Lower lobe of right lung (tissue), 2 donors: ENCODE measurements at regions not wholly inside any gene's neighbourhood (a gene's known extent, or its start where the extent isn't known, plus 50 kb on each side); places are given as distances from the start of the nearest gene placed in this dataset.

ENCODE experiments used
- ATAC-seq, 2 donors: fragments of 200-7000 bp; cut with Tn5 transposase; one replicate each; pipeline ENCODE4 v1.9.1; 2020 to 2022; ENCODE audit warnings: mild to moderate bottlenecking in 2 of 2, moderate library complexity in 2 of 2
- DNase-seq: peaks from one replicate; pipeline ENCODE4 v3.0.0-alpha.2; 2020
- H3K27ac ChIP-seq: fragments of 200-600 bp; one replicate; pipeline ENCODE4 v1.8.0; 2022
- H3K27me3 ChIP-seq: fragments of 200-600 bp; one replicate; pipeline ENCODE4 v1.8.0; 2022; ENCODE audit warnings: low read depth
- H3K36me3 ChIP-seq: fragments of 200-600 bp; one replicate; pipeline ENCODE4 v1.8.0; 2022; ENCODE audit warnings: mild to moderate bottlenecking
- H3K4me1 ChIP-seq: fragments of 200-600 bp; one replicate; pipeline ENCODE4 v1.8.0; 2022
- H3K4me3 ChIP-seq: fragments of 200-600 bp; one replicate; pipeline ENCODE4 v1.8.0; 2022; ENCODE audit warnings: mild to moderate bottlenecking
- H3K9me3 ChIP-seq: fragments of 200-600 bp; one replicate; pipeline ENCODE4 v1.8.0; 2022
- CTCF ChIP-seq: fragments of 200-600 bp; IDR thresholded peaks from one replicate; pipeline ENCODE4 v1.8.0; 2022; ENCODE audit warnings: antibody characterized with exemption, mild to moderate bottlenecking
- intact Hi-C: fragments of 100-400 bp; cut with DNase I; formaldehyde crosslinking; loops from one replicate; pipeline ENCODE4 v1.11.0; 2022
- donor health status: DM: no; HTN: yes; CAD: no; lungs with severe emphysema.

DNA sequence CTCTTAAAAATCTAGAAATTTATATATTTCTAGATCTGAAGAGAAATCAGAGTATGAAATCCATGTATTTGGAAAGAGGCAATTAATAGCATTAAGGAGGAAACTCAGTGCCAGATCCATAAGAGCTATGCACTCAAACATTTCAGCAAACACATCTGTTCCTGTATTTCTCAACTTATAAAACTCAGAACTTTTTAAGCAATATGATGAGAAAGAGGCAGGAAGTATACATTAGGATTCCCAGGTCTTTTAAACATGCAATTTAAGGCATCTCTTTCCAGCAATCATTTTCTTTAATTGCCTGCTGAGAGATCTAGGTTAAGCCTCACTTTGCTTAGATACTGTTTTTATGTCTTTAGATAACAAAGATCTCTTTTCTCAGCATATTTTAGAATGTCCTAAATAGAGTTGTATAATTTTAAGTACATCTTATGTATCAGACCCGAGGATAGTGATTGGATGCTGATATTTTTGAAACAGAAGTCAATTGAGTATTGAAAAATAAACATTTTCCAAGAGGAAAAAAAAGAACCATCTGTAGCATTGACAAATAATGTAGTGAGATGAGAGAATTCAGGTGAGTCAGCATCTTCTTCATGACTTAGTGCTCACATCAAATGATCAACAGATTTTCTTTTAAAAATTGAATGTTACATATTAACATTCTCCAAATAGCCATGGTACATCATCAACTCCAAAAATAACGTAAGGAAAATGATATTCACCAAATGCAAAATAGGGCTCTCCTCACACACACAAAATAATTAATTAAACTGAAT is 461.4 kb upstream of the NOX3 start:
- no peak for DNase-seq
- ATAC-seq, result no peak
- no peak for TF ChIP-seq CTCF
- Histone ChIP-seq H3K36me3 (no peaks in the 10 kb centered on the region), H3K4me1 (no peaks in the 10 kb centered on the region), H3K9me3 (no peaks in the 10 kb centered on the region), H3K4me3 (no peak overlapping the region), H3K27ac (no peak overlapping the region), H3K27me3 (no peaks in the 10 kb centered on the region)
- intact Hi-C loops, result no loop called here

DNA sequence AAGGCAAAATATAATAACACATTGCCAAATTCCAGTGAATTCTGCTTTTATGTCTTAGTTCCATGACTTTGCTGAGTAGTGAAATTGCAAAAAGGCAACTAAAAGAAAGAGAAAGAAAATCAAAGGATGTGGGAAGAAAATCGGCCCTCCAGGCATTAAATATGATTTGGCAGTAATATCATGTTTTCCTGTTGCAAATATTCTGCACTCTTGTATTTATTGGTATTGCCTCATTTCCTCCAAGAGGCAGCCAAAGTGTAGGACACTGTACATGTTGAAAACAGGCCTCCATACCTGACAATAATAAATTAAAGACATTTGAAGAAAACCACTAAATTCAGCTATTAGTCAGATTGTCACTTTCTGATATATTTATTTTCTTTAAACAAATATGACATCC is 460.0 kb upstream of the NOX3 start:
- no peak overlapping the region for H3K4me3 ChIP-seq
- ATAC-seq (no peak), DNase-seq (no peak)
- no peaks in the 10 kb centered on the region for H3K4me1 ChIP-seq
- no peaks in the 10 kb centered on the region for H3K27me3 ChIP-seq
- no peaks in the 10 kb centered on the region for H3K36me3 ChIP-seq
- TF ChIP-seq CTCF, result no peak
- no peaks in the 10 kb centered on the region for H3K9me3 ChIP-seq
- no peak overlapping the region for H3K27ac ChIP-seq
- intact Hi-C loops, result no loop called here

DNA sequence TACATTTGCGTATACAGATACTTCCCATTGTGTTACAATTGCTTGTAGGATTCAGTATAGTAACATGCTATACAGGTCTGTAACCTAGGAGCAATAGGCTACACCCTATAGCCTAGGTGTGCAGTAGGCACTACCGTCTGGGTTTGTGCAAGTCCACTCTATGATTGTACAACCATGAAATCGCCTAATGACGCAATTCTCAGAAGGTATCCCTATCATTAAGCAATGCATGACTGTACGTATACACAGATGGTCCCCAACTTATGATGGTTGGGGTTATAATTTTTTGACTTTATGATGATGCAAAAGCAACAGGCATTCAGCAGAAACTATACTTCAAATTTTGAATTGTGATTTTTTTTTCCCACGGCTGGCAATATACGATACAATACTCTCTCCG is 458.2 kb upstream of the NOX3 start:
- Histone ChIP-seq H3K9me3 (peaks cover 6% of the 10 kb centered on the region), H3K4me3 (no peak overlapping the region), H3K36me3 (no peaks in the 10 kb centered on the region), H3K27me3 (no peaks in the 10 kb centered on the region), H3K4me1 (no peaks in the 10 kb centered on the region), H3K27ac (no peak overlapping the region)
- no peak for TF ChIP-seq CTCF
- no peak for ATAC-seq
- no peak for DNase-seq
- intact Hi-C loops, result no loop called here

GRCh38 chr6:155909710-155910109 is 454.1 kb upstream of the NOX3 start:
- intact Hi-C loops, result no loop called here
- no peaks in the 10 kb centered on the region for H3K27me3 ChIP-seq
- no peaks in the 10 kb centered on the region for H3K36me3 ChIP-seq
- ATAC-seq (no peak), DNase-seq (no peak)
- no peak overlapping the region for H3K4me3 ChIP-seq
- no peaks in the 10 kb centered on the region for H3K4me1 ChIP-seq
- TF ChIP-seq CTCF, result no peak
- peaks cover 6% of the 10 kb centered on the region for H3K9me3 ChIP-seq
- no peak overlapping the region for H3K27ac ChIP-seq

- H3K9me3 ChIP-seq, result no peaks in the 10 kb centered on the region
- H3K36me3 ChIP-seq, result no peaks in the 10 kb centered on the region
- no peaks in the 10 kb centered on the region for H3K4me1 ChIP-seq
- no peak for TF ChIP-seq CTCF
- H3K27ac ChIP-seq, result no peak overlapping the region
- no peaks in the 10 kb centered on the region for H3K27me3 ChIP-seq
- DNase-seq (no peak), ATAC-seq (no peak)
- intact Hi-C loops, result no loop called here
- H3K4me3 ChIP-seq, result no peak overlapping the region
Measured at GRCh38 chr6:155895641-155896040, 440.0 kb upstream of the NOX3 start.
